ENCODE measurements at regions not wholly inside any gene's neighbourhood (a gene's known extent, or its start where the extent isn't known, plus 50 kb on each side); places are given as distances from the start of the nearest gene placed in this dataset.

DNA sequence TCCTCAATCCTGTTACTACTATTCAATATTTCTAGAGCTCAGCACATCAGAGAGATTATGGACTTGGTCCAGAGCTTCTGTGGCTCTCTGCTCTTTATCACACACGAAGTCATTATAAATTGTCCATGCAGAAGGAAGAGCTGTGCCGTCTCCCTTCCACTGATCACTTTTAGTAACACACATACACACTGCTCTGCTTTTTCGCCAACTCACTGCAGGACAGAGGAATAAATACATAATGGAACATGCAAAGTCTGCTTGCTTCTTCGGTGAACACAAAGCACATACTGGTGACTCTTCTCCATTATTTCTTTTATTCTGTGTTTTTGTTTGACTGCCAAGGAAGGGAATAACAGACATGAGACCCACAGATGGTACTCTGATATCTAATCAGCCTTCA lies 1000.0 kb upstream of the TENM4 start:
- TF ChIP-seq, protein P1, sequence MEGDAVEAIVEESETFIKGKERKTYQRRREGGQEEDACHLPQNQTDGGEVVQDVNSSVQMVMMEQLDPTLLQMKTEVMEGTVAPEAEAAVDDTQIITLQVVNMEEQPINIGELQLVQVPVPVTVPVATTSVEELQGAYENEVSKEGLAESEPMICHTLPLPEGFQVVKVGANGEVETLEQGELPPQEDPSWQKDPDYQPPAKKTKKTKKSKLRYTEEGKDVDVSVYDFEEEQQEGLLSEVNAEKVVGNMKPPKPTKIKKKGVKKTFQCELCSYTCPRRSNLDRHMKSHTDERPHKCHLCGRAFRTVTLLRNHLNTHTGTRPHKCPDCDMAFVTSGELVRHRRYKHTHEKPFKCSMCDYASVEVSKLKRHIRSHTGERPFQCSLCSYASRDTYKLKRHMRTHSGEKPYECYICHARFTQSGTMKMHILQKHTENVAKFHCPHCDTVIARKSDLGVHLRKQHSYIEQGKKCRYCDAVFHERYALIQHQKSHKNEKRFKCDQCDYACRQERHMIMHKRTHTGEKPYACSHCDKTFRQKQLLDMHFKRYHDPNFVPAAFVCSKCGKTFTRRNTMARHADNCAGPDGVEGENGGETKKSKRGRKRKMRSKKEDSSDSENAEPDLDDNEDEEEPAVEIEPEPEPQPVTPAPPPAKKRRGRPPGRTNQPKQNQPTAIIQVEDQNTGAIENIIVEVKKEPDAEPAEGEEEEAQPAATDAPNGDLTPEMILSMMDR (conservative IDR thresholded peaks at IDR 0.05 in 1 of 2, IDR thresholded peaks at IDR 0.05 in 1 of 2; ENCODE audit: extremely low read depth in 1 of 2, insufficient read depth in 1 of 2, low read depth in 1 of 2, low read length in 2 of 2) = no peak
- no peak for TF ChIP-seq EZH2 (IDR thresholded peaks at IDR 0.05; ENCODE audit: borderline replicate concordance, low read length)

Measured in mammary epithelial cell (primary cell).